ENCODE measurements at regions not wholly inside any gene's neighbourhood (a gene's known extent, or its start where the extent isn't known, plus 50 kb on each side); places are given as distances from the start of the nearest gene placed in this dataset.

DNA sequence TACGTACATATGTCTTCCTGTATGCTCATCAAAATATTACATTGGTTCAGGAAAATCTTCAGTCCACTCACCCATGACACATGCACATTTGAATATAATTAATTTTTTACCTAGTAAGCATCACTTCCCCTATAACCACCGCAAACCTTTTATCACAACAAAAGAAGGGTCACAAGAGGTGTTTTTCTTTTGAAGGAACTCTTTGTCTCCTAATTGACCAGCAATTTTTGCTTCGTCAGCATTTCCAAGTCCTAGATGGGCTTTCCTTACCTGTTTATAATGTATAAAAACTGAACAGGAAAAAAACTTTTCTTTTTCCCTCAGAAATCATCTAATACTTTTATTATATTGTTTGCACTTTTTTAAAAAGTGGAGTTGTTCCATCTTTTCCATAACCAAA lies 631.3 kb downstream of the PLA2G4A start:
- Histone ChIP-seq H3K27ac (ENCODE audit: low read length) (no peak overlapping the region), H3K27me3 (ENCODE audit: control insufficient read depth, insufficient read depth, low read length) (no peaks in the 10 kb centered on the region), H3K36me3 (ENCODE audit: control insufficient read depth, insufficient read depth, low read length) (no peaks in the 10 kb centered on the region), H3K9me3 (ENCODE audit: control insufficient read depth, insufficient read depth, low read length) (no peaks in the 10 kb centered on the region), H3K4me1 (ENCODE audit: control insufficient read depth, insufficient read depth, low read length) (no peaks in the 10 kb centered on the region), H3K4me3 (ENCODE audit: low read length) (no peak overlapping the region)
- no peak for DNase-seq (ENCODE audit: low read depth, low spot score)
- WGBS (ENCODE audit: insufficient coverage, insufficient read length), result no CpG with 5 or more reads among the region's 3 CpGs

DNA sequence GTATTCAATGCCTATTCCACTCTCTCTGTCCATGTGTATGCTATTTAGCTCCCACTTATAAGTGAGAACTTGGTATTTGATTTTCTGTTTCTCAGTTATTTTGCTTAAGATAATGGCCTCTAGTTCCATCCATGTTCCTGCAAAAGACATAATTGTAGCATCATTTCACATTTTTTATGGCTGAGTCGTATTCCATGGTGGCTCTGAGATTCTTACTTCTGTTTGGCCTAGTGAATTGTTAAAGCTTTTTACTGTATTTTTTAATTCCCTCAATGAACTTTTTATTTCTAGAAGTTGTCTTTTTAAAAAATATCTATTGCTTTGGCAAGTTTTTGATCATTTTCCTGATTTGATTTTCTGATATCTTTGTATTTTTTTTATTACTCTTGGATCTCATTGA lies 635.6 kb downstream of the PLA2G4A start:
- Histone ChIP-seq H3K4me3 (ENCODE audit: low read length) (no peak overlapping the region), H3K27ac (ENCODE audit: low read length) (no peak overlapping the region), H3K27me3 (ENCODE audit: control insufficient read depth, insufficient read depth, low read length) (no peaks in the 10 kb centered on the region), H3K9me3 (ENCODE audit: control insufficient read depth, insufficient read depth, low read length) (no peaks in the 10 kb centered on the region), H3K36me3 (ENCODE audit: control insufficient read depth, insufficient read depth, low read length) (no peaks in the 10 kb centered on the region), H3K4me1 (ENCODE audit: control insufficient read depth, insufficient read depth, low read length) (no peaks in the 10 kb centered on the region)
- DNase-seq (ENCODE audit: low read depth, low spot score), result no peak
- WGBS (ENCODE audit: insufficient coverage, insufficient read length), result no CpG with 5 or more reads among the region's 1 CpG

DNA sequence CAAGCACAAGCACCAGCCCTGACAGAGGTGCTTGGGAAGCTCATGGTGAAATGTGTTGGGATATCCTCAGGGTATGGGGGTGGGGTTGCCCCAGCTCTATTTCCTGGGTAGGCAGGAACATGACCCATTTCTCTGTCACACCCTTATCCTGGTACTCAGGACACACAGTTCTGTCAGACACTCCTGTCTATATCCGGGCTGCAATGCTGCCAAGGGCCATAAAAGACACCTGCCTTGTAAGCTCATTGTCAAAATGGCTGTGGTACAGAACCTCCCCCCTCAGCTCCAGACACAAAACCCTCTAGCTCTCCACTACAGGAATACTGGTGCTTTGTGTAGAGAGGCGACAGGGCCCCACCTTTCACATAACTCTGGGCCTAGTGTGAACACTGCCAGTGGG lies 636.7 kb downstream of the PLA2G4A start:
- Histone ChIP-seq H3K36me3 (ENCODE audit: control insufficient read depth, insufficient read depth, low read length) (no peaks in the 10 kb centered on the region), H3K27me3 (ENCODE audit: control insufficient read depth, insufficient read depth, low read length) (no peaks in the 10 kb centered on the region), H3K4me3 (ENCODE audit: low read length) (no peak overlapping the region), H3K9me3 (ENCODE audit: control insufficient read depth, insufficient read depth, low read length) (no peaks in the 10 kb centered on the region), H3K27ac (ENCODE audit: low read length) (no peak overlapping the region), H3K4me1 (ENCODE audit: control insufficient read depth, insufficient read depth, low read length) (no peaks in the 10 kb centered on the region; the same call in 1 of the 2 replicates)
- WGBS (ENCODE audit: insufficient coverage, insufficient read length), result no CpG with 5 or more reads among the region's 2 CpGs
- DNase-seq (ENCODE audit: low read depth, low spot score), result no peak

DNA sequence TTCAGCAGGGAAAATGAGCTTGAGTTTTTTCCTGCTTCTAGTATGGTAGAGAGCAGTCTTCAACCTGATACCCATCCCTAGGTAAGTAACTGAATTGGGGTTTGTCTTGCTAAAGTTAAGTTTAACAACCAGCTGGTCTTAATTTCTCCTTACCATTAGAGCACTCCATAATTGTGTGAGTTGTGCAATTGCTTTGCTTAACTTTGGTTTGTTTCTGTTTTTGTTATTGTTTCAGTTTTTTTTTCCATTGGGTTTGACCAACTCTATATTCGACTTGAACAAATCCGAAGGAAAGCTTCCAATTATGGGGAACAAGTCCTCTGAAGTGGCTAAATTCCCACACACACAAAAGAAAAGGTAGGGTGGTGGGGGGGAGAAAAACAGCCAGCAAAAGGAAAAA lies 641.1 kb downstream of the PLA2G4A start:
- Histone ChIP-seq H3K27me3 (ENCODE audit: control insufficient read depth, insufficient read depth, low read length) (no peaks in the 10 kb centered on the region), H3K9me3 (ENCODE audit: control insufficient read depth, insufficient read depth, low read length) (no peaks in the 10 kb centered on the region), H3K36me3 (ENCODE audit: control insufficient read depth, insufficient read depth, low read length) (no peaks in the 10 kb centered on the region), H3K4me3 (ENCODE audit: low read length) (no peak overlapping the region), H3K4me1 (ENCODE audit: control insufficient read depth, insufficient read depth, low read length) (peaks cover 1% of the 10 kb centered on the region; the same call in 1 of the 2 replicates), H3K27ac (ENCODE audit: low read length) (no peak overlapping the region)
- no CpG with 5 or more reads among the region's 2 CpGs for WGBS (ENCODE audit: insufficient coverage, insufficient read length)
- DNase-seq (ENCODE audit: low read depth, low spot score), result no peak

DNA sequence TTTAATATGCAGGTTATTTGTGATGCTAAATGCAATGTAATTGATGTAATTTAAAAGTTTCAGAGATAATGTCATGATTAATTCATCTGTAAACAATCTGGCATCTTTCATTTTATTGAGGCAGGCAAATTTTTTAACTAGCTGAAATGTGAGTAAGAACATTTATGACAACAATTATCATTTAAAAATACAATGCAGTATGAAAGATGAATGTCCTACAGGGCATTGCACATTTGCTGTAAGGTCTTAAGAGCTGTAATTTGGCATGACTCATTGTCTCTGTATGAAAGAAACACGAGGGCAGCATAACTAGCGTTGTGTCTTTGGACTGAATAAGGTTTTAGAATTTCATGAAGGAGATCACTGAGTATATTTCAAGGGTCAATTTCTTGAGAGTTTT lies 642.8 kb downstream of the PLA2G4A start:
- Histone ChIP-seq H3K9me3 (ENCODE audit: control insufficient read depth, insufficient read depth, low read length) (no peaks in the 10 kb centered on the region), H3K27ac (ENCODE audit: low read length) (no peak overlapping the region), H3K27me3 (ENCODE audit: control insufficient read depth, insufficient read depth, low read length) (no peaks in the 10 kb centered on the region), H3K36me3 (ENCODE audit: control insufficient read depth, insufficient read depth, low read length) (no peaks in the 10 kb centered on the region), H3K4me1 (ENCODE audit: control insufficient read depth, insufficient read depth, low read length) (peaks cover 1% of the 10 kb centered on the region; the same call in 1 of the 2 replicates), H3K4me3 (ENCODE audit: low read length) (no peak overlapping the region)
- no CpG with 5 or more reads among the region's 2 CpGs for WGBS (ENCODE audit: insufficient coverage, insufficient read length)
- no peak for DNase-seq (ENCODE audit: low read depth, low spot score)

DNA sequence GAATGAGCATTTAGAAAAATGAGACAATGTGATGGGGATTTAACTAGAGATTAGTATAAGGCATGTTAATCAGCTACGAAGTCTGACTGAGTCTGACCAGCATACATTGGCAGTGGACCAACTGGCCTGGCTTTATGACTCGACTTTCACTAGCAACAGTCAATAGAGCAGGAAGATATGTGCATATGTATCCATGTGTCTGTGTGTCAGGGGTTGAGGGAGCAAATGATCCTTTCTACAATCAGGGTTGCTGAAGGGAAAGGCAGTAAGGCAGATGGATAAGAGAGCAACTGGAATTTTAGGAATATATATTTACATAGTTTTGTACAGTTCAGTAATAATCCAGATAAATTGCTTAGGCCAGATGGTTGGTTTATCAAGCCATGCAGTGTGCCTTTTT lies 645.6 kb downstream of the PLA2G4A start:
- Histone ChIP-seq H3K4me1 (ENCODE audit: control insufficient read depth, insufficient read depth, low read length) (peaks cover 1% of the 10 kb centered on the region; the same call in 1 of the 2 replicates), H3K9me3 (ENCODE audit: control insufficient read depth, insufficient read depth, low read length) (no peaks in the 10 kb centered on the region), H3K36me3 (ENCODE audit: control insufficient read depth, insufficient read depth, low read length) (no peaks in the 10 kb centered on the region), H3K27ac (ENCODE audit: low read length) (no peak overlapping the region), H3K27me3 (ENCODE audit: control insufficient read depth, insufficient read depth, low read length) (no peaks in the 10 kb centered on the region), H3K4me3 (ENCODE audit: low read length) (no peak overlapping the region)
- WGBS (ENCODE audit: insufficient coverage, insufficient read length), result no CpG with 5 or more reads among the region's 2 CpGs
- no peak for DNase-seq (ENCODE audit: low read depth, low spot score)

DNA sequence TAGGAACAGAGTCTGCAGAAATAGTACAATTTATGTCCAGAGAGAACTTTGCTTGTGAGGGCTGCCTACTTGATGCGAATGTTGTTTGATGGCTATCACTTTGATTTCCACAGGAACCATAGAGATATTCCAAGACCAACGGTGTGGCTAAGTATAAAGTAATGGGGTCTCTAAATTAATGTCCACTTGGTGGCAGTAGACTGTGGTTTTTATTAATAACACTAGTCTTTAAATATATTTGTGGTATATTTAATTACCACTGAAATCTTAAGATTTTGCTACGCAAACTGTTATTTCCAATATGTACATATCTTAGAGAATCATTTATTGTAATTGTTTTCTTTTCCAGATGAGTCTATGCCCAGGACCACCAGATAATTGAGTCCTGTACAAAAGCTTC lies 647.9 kb downstream of the PLA2G4A start:
- Histone ChIP-seq H3K4me3 (ENCODE audit: low read length) (no peak overlapping the region), H3K9me3 (ENCODE audit: control insufficient read depth, insufficient read depth, low read length) (no peaks in the 10 kb centered on the region), H3K4me1 (ENCODE audit: control insufficient read depth, insufficient read depth, low read length) (peaks cover 1% of the 10 kb centered on the region; the same call in 1 of the 2 replicates), H3K27me3 (ENCODE audit: control insufficient read depth, insufficient read depth, low read length) (no peaks in the 10 kb centered on the region), H3K27ac (ENCODE audit: low read length) (no peak overlapping the region), H3K36me3 (ENCODE audit: control insufficient read depth, insufficient read depth, low read length) (no peaks in the 10 kb centered on the region)
- no peak for DNase-seq (ENCODE audit: low read depth, low spot score)
- no CpG with 5 or more reads among the region's 3 CpGs for WGBS (ENCODE audit: insufficient coverage, insufficient read length)

DNA sequence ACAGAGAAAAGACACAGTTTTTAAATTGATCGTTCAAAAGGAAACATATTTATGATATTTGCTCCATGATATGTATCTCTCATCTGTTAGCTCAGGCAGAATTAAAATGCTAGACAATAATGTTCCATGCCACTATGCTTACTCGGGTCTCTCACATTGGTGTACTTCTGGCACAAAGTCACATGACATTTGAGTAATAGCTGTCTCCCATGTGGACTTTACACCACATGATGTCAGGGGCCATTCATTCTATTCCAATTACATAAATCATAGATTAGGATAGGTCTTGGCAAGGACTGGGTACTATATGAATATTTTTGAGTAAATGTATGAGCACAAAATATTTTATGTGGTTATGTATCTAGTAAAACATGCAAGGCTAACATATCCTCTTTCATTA lies 648.4 kb downstream of the PLA2G4A start:
- Histone ChIP-seq H3K27ac (ENCODE audit: low read length) (no peak overlapping the region), H3K4me1 (ENCODE audit: control insufficient read depth, insufficient read depth, low read length) (peaks cover 1% of the 10 kb centered on the region; the same call in 1 of the 2 replicates), H3K27me3 (ENCODE audit: control insufficient read depth, insufficient read depth, low read length) (no peaks in the 10 kb centered on the region), H3K9me3 (ENCODE audit: control insufficient read depth, insufficient read depth, low read length) (no peaks in the 10 kb centered on the region), H3K36me3 (ENCODE audit: control insufficient read depth, insufficient read depth, low read length) (no peaks in the 10 kb centered on the region), H3K4me3 (ENCODE audit: low read length) (no peak overlapping the region)
- no CpG with 5 or more reads among the region's 2 CpGs for WGBS (ENCODE audit: insufficient coverage, insufficient read length)
- DNase-seq (ENCODE audit: low read depth, low spot score), result no peak

DNA sequence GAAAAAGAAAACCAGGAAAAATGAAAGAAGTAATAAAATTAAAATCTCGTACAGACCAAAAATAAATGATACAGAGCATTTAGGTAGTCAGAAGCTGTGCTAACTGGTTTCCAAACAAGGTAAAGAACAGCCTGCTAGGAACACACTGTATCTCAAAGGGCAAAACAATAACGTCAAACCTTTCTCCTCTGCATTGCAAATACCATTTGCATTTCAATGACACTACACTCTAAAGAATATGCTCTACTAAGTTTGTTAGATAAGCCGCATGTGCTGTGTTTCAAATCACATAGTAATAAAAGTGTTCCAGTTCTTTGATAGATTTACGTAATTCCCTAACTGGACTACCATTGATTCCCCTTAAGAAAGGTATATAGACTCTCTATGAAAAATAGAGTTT lies 648.8 kb downstream of the PLA2G4A start:
- peaks cover 1% of the 10 kb centered on the region; the same call in 1 of the 2 replicates for H3K4me1 ChIP-seq (ENCODE audit: control insufficient read depth, insufficient read depth, low read length)
- H3K4me3 ChIP-seq (ENCODE audit: low read length), result no peak overlapping the region
- no CpG with 5 or more reads among the region's 4 CpGs for WGBS (ENCODE audit: insufficient coverage, insufficient read length)
- H3K36me3 ChIP-seq (ENCODE audit: control insufficient read depth, insufficient read depth, low read length), result no peaks in the 10 kb centered on the region
- H3K9me3 ChIP-seq (ENCODE audit: control insufficient read depth, insufficient read depth, low read length), result no peaks in the 10 kb centered on the region
- no peaks in the 10 kb centered on the region for H3K27me3 ChIP-seq (ENCODE audit: control insufficient read depth, insufficient read depth, low read length)
- no peak overlapping the region for H3K27ac ChIP-seq (ENCODE audit: low read length)
- DNase-seq (ENCODE audit: low read depth, low spot score), result no peak

DNA sequence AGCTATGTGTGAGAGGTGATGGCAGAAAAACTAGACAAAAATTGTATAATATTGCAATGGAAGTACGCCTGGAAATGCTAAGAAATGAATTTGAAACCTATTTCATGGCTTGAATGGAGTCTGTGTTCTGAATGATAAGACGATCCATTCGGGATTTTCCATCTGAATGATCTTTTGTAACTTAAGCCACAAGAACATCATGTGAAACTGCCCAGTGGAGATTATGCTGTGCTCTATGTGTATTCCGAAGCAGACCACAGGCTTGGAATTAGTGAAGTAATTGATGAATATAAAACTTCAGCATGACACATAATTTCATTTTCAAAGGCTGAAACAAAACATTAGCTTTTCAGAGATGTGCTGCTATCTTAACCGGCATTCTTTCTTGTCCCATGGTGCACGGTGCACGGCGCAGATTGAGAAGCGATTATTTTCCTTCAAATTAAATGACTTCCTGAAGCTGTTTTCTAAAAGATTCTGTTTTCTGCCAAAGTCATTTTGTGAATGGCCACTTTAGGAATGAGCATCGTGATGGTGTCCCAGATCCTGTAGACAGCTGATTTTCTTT lies 652.9 kb downstream of the PLA2G4A start:
- H3K27ac ChIP-seq (ENCODE audit: low read length), result no peak overlapping the region
- DNase-seq (ENCODE audit: low read depth, low spot score), result no peak
- H3K36me3 ChIP-seq (ENCODE audit: control insufficient read depth, insufficient read depth, low read length), result no peaks in the 10 kb centered on the region
- H3K27me3 ChIP-seq (ENCODE audit: control insufficient read depth, insufficient read depth, low read length), result no peaks in the 10 kb centered on the region
- H3K4me3 ChIP-seq (ENCODE audit: low read length), result no peak overlapping the region
- no peaks in the 10 kb centered on the region; the same call in 1 of the 2 replicates for H3K4me1 ChIP-seq (ENCODE audit: control insufficient read depth, insufficient read depth, low read length)
- no peaks in the 10 kb centered on the region for H3K9me3 ChIP-seq (ENCODE audit: control insufficient read depth, insufficient read depth, low read length)
- no CpG with 5 or more reads among the region's 10 CpGs for WGBS (ENCODE audit: insufficient coverage, insufficient read length)

DNA sequence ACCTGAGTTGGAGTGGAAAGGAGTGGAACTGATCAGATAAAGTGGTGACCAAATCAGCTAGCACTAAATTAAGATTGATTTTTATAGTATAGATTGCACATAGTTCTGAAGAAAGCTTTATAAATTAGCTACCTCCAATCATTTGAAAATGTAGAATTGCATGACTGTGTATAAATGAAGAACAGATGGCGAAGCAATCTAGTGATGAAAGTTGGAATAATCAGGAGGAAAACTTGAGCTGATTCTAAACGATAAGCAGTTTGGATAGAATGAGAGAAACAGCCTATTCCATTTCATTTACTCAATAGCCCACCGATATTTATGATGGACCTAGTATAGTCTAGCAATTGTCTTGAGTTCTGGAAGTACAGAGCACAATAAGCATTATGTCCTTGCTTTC lies 661.5 kb downstream of the PLA2G4A start:
- no peak overlapping the region for H3K4me3 ChIP-seq (ENCODE audit: low read length)
- WGBS (ENCODE audit: insufficient coverage, insufficient read length), result no CpG with 5 or more reads among the region's 3 CpGs
- no peaks in the 10 kb centered on the region for H3K27me3 ChIP-seq (ENCODE audit: control insufficient read depth, insufficient read depth, low read length)
- no peak for DNase-seq (ENCODE audit: low read depth, low spot score)
- no peaks in the 10 kb centered on the region for H3K4me1 ChIP-seq (ENCODE audit: control insufficient read depth, insufficient read depth, low read length)
- H3K9me3 ChIP-seq (ENCODE audit: control insufficient read depth, insufficient read depth, low read length), result no peaks in the 10 kb centered on the region
- no peaks in the 10 kb centered on the region for H3K36me3 ChIP-seq (ENCODE audit: control insufficient read depth, insufficient read depth, low read length)
- no peak overlapping the region for H3K27ac ChIP-seq (ENCODE audit: low read length)

Measured in iPS DF 6.9 (cell line).